ENCODE measurements at regions not wholly inside any gene's neighbourhood (a gene's known extent, or its start where the extent isn't known, plus 50 kb on each side); places are given as distances from the start of the nearest gene placed in this dataset.

DNA sequence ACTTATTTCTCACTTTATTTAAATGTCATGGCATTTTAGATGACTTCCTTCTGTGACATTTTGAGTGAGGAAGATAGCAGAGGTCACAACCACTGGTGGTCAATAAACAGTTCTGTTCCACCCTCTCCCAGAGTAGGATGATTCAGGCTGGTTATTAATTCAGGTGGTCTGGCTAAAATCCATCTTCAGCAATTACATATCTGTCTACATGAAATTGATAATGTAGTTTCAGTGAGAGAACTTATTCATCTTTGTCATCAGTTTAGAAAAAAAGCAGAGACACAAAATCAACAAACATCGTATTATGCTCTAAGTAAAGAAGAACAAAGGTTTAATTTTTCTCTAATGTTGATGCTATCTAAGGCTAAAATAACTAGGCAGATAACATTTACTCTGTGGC lies 525.5 kb downstream of the TENT5A start:
- TF ChIP-seq, protein P1, sequence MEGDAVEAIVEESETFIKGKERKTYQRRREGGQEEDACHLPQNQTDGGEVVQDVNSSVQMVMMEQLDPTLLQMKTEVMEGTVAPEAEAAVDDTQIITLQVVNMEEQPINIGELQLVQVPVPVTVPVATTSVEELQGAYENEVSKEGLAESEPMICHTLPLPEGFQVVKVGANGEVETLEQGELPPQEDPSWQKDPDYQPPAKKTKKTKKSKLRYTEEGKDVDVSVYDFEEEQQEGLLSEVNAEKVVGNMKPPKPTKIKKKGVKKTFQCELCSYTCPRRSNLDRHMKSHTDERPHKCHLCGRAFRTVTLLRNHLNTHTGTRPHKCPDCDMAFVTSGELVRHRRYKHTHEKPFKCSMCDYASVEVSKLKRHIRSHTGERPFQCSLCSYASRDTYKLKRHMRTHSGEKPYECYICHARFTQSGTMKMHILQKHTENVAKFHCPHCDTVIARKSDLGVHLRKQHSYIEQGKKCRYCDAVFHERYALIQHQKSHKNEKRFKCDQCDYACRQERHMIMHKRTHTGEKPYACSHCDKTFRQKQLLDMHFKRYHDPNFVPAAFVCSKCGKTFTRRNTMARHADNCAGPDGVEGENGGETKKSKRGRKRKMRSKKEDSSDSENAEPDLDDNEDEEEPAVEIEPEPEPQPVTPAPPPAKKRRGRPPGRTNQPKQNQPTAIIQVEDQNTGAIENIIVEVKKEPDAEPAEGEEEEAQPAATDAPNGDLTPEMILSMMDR (IDR thresholded peaks at IDR 0.05 in 4 of 5, conservative IDR thresholded peaks at IDR 0.05 in 1 of 5) = no peak
- TF ChIP-seq POLR2A (IDR thresholded peaks at IDR 0.05) = no peak

Data from gastrocnemius medialis (tissue), 4 donors.